HG03139 (cell line): ENCODE measurements at regions not wholly inside any gene's neighbourhood (a gene's known extent, or its start where the extent isn't known, plus 50 kb on each side); places are given as distances from the start of the nearest gene placed in this dataset.
"Not testable (repeated sequence)": the region's sequence is repeated elsewhere in the genome, so short reads cannot be mapped to it uniquely, and the experiment has no call there.

ENCODE experiments used
- ATAC-seq: cut with Tn5 transposase; IDR thresholded peaks from one replicate; pipeline ENCODE4 v1.9.1; 2021; ENCODE audit not compliant: unreplicated experiment

- no peak for ATAC-seq
These were observed 216.1 kb upstream of the WWC1 start for GRCh38 chr5:168075387-168075786.

GRCh38 chr5:168076561-168076991 is 214.9 kb upstream of the WWC1 start:
- peak; percentile 73 for ATAC-seq

GRCh38 chr5:168085261-168086031 is 206.0 kb upstream of the WWC1 start:
- ATAC-seq, result no peak

GRCh38 chr5:168086104-168086610 is 205.3 kb upstream of the WWC1 start:
- no peak for ATAC-seq

- ATAC-seq, result no peak
These were observed 204.7 kb upstream of the WWC1 start for GRCh38 chr5:168086746-168087145.

GRCh38 chr5:168088410-168089173 is 202.9 kb upstream of the WWC1 start:
- no peak for ATAC-seq

- no peak for ATAC-seq
These were observed 202.1 kb upstream of the WWC1 start for GRCh38 chr5:168089201-168089887.

GRCh38 chr5:168092209-168093185 is 198.9 kb upstream of the WWC1 start:
- no peak for ATAC-seq

- ATAC-seq, result no peak
These were observed 198.1 kb upstream of the WWC1 start for GRCh38 chr5:168093200-168093910.

GRCh38 chr5:168096525-168096924 is 194.9 kb upstream of the WWC1 start:
- ATAC-seq, result no peak

- ATAC-seq, result no peak
These were observed 193.4 kb upstream of the WWC1 start for GRCh38 chr5:168097876-168098653.

GRCh38 chr5:168101352-168101751 is 190.1 kb upstream of the WWC1 start:
- no peak for ATAC-seq

GRCh38 chr5:168103018-168103417 is 188.4 kb upstream of the WWC1 start:
- not testable (repeated sequence) for ATAC-seq

- no peak for ATAC-seq
These were observed 187.1 kb upstream of the WWC1 start for GRCh38 chr5:168104350-168104749.

GRCh38 chr5:168104811-168105481 is 186.5 kb upstream of the WWC1 start:
- ATAC-seq, result no peak

GRCh38 chr5:168106008-168106761 is 185.3 kb upstream of the WWC1 start:
- no peak for ATAC-seq

GRCh38 chr5:168109441-168109840 is 182.0 kb upstream of the WWC1 start:
- no peak for ATAC-seq

- no peak for ATAC-seq
These were observed 181.1 kb upstream of the WWC1 start for GRCh38 chr5:168110384-168110783.
